Peyer's patch (tissue), 4 donors: ENCODE measurements at regions not wholly inside any gene's neighbourhood (a gene's known extent, or its start where the extent isn't known, plus 50 kb on each side); places are given as distances from the start of the nearest gene placed in this dataset.

Source experiments
- CTCF ChIP-seq, 6 experiments: fragments of 450-650 bp in 4 of 6; fragments of 200-600 bp in 2 of 6; sonication (generic) in 1 of 6; IDR thresholded peaks; one replicate each; pipeline ENCODE4 v1.5.1; 2017 to 2019; ENCODE audit warnings: antibody characterized with exemption in 6 of 6, mild to moderate bottlenecking in 3 of 6, moderate library complexity in 1 of 6
- POLR2A ChIP-seq, 2 donors: fragments of 450-650 bp; IDR thresholded peaks; one replicate each; pipeline ENCODE4 v1.5.1; 2017; ENCODE audit warnings: antibody characterized with exemption in 2 of 2, mild to moderate bottlenecking in 2 of 2, moderate library complexity in 2 of 2

- TF ChIP-seq CTCF (IDR thresholded peaks at IDR 0.05) (no peak), POLR2A (IDR thresholded peaks at IDR 0.05) (no peak)
Observed at GRCh38 chr1:5747426-5748285, 244.6 kb downstream of the NPHP4 start.
